RKO (cell line): ENCODE measurements at regions not wholly inside any gene's neighbourhood (a gene's known extent, or its start where the extent isn't known, plus 50 kb on each side); places are given as distances from the start of the nearest gene placed in this dataset.

Source experiments
- DNase-seq: peaks from one replicate; pipeline ENCODE4 v3.0.0-alpha.2; 2016; ENCODE audit warnings: low spot score

DNA sequence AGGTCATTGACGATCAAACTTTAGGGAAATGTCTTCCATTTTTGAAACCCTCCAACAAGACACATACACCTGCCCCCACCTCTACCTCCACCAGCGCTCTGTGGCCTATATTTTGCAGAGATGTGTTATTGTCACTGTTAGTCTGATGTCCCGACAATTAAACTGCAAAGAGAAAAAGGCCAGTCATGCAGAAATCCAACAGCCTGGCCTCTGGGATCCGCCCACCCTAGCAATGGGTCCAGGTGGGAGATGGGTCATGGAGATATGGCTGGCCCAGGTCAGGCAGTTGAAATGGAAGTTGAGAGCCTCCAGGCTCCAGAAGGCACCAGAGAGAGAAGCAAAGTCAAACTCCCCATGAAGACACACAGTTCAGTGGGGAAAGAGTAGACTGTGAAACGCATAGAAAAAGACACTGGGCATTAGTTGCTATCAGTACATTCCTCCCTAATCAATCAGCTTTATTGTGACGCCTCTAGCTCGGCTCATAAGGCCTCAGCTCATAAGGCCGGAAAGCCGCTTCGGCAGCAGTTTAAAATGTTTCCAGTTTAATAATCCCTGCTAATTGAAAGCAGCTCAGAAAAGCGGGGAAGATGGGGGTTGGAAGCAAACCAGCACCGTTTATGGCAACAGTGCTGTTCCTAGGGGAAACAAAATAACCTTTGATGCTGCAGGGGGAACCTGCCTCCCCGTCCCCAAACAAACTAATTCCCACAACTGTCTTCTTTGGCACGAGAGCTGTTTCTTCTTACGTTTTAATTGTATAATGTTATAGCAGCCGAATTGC, 239.7 kb upstream of the ZNF507 start:
- no peak for DNase-seq

- DNase-seq = no peak
These were observed 223.2 kb upstream of the ZNF507 start for GRCh38 chr19:32122258-32122657.

- DNase-seq = no peak
These were observed 222.0 kb upstream of the ZNF507 start for GRCh38 chr19:32123355-32123940.

DNA sequence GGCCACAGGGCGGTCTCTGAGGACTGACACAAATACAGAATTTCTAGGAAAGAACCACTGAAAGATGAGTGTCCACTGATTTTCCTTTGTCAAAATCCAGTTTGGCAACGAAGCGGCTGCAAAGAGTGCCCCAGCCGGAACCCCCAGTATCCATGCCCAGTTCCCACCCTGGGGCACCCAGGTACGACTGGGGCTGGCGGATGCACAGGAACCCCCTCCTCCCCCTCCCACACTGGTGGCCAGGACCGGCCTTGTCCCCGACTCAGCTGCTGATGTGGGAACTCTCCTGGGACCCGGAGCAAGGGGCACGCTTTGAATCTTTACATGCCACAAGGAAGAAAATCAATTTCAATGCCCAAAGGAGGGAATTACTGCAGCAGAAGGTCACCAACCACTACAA, 220.8 kb upstream of the ZNF507 start:
- DNase-seq = no peak

GRCh38 chr19:32129141-32129540, 216.3 kb upstream of the ZNF507 start:
- no peak for DNase-seq

- DNase-seq = no peak
These were observed 215.1 kb upstream of the ZNF507 start for GRCh38 chr19:32130332-32130731.

GRCh38 chr19:32131005-32131404, 214.4 kb upstream of the ZNF507 start:
- DNase-seq = no peak

DNA sequence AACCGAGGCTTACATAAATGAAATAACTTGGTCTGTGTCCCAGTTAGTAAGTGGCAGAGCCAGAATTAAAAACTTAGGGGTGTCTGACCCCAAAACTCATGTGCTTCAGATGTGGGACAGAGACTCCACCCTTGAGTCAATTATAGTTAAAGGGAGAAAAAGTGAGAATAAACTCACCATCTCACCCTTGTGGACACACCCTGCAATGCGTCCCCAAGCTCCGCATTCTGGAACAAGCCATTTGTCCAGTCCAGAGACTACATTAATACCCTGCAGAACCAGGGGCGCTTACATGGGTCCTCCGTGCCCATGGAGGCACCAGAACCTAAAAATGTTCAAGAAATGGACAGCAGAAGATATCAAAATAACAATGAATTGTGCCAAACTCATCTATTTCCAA, 207.0 kb upstream of the ZNF507 start:
- DNase-seq = no peak

GRCh38 chr19:32141840-32142511, 203.4 kb upstream of the ZNF507 start:
- DNase-seq = no peak

DNA sequence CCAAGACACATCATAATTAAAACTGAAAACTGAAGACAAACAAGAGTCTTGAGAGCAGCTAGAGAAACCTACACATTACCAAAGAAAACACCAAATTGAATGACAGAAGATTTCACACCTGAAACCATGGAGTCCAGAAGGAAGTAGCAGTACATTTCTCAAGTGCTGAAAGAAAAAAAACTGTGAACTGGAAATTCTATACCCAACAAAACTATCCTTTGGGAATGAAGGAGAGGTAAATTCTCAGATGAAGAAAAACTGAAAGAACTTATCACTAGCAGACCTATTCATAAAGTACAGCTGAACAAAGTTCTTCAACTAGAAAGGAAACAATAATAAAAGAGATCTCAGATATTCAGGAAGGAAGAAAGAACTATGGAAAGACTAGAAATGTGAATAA, 198.7 kb upstream of the ZNF507 start:
- no peak for DNase-seq

DNA sequence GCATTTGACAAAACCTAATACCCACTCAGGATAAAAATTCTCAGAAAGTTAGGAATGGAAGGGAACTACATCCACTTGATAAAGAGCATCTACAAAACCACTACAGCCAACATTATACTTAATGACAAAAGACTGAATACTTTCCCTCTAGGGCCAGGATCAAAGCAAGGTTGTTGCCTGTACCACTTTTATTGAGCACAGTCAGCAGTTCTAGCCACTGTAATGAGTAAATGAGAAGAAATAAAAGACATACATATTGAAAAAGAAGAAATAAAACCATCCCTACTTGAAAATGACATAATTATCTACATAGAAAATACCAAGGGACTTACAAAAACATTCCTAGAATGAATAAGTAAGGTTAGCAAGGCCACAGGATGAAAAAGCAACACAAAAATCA, 194.8 kb upstream of the ZNF507 start:
- DNase-seq = no peak

DNA sequence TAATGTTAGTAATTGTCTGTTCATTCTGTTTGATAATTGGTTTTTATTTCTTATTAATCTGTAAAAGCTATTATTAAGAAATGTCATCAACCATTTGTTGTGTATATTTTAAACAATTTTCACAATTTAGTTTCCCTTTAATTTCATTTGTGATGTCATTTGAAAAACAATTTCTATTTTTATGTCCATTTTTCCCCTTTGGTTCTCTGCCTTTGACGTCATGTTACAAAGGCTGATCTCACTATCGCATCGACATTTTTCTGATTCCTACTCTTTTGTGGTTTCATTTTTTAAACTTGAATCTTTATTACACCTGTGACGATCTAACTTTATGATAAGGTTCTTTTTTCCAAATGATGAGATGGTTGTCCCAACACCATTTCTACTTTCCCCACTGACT, 191.0 kb upstream of the ZNF507 start:
- DNase-seq = no peak

DNA sequence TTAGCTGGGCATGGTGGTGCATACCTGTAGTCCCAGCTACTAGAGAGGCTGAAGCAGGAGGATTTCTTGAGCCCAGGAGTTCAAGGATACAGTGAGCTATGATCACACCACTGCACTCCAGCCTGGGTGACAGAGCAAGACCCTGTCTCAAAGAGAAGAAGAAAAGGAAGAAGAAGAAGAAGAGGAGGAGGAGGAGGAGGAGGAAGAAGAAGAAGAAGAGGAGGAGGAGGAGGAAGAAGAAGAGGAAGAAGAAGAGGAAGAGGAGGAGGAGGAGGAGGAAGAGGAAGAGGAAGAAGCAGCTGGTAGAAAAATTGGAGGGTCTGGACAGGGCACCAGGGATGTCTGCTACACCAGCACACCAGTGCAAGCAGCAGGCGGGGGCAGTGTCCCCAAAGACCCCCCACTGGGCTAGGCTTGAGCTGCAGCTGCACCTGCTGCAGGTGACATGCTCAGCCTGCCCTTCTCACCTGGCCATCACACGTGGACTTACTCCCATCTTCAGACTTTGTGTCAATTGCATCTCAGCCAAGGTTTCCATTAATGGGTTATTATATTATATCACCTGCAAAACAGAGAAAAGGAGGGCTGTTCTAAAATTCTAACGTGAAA, 180.9 kb upstream of the ZNF507 start:
- DNase-seq = no peak

GRCh38 chr19:32165141-32165540, 180.3 kb upstream of the ZNF507 start:
- no peak for DNase-seq

DNA sequence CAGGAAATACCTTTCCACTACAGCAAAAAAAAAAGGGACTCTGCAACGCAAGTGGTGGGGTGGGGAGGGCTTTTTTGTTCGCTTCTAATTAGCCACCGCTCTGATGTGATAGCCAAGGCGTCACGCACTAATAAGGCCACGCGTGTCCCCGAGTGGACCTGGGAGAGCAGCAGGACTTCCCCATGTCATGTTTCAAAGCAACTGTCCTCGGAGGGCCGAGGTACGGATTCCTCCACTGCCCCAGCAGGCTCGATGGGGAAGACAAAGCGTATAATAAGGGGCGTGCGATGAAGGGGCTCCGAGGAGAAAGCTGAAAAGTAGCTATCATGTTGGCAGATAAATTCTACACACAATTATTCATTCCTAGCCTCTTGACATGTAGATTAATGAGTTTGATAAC, 179.7 kb upstream of the ZNF507 start:
- no peak for DNase-seq

DNA sequence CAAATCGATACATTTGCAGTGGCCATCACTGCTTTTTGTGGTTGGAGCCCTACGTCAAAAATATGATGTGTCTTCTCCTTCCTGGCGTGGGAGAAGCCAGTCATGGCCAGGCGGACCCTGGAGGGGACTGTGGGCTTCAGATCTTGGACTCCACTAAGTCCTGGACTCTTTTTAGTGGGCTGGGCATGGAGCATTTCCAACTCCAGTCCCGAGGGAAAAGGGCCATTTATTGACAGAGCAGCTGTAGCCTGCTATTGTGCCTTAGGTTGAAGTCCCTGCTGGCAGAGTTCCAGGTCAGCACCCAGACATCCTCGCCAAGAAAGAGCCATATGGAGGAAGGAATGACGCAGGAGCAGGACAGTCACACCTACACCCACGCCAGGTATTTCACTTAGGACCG, 179.2 kb upstream of the ZNF507 start:
- DNase-seq = no peak

DNA sequence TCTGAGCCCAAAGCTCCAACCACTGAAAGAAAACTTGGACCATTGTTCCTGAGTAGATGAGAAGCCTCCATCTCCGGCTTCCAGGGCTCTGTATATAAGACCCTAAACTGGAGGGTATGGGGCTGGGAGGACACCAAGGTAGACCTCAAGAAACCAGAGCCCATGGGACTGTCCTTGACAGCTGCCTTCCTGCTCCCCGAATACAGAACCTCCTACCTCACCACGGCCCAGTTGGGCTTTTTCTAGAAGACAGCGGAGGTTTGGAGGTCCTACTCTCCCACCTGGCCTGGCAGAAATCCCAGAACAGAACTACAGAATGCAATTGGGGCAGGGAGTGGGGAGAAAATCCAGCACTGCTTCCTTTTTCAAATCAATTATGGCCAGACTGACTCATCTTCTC, 177.3 kb upstream of the ZNF507 start:
- DNase-seq = no peak

- no peak for DNase-seq
These were observed 176.8 kb upstream of the ZNF507 start for GRCh38 chr19:32168606-32169005.

- no peak for DNase-seq
These were observed 173.7 kb upstream of the ZNF507 start for GRCh38 chr19:32171719-32172151.

- no peak for DNase-seq
These were observed 172.7 kb upstream of the ZNF507 start for GRCh38 chr19:32172566-32173160.

DNA sequence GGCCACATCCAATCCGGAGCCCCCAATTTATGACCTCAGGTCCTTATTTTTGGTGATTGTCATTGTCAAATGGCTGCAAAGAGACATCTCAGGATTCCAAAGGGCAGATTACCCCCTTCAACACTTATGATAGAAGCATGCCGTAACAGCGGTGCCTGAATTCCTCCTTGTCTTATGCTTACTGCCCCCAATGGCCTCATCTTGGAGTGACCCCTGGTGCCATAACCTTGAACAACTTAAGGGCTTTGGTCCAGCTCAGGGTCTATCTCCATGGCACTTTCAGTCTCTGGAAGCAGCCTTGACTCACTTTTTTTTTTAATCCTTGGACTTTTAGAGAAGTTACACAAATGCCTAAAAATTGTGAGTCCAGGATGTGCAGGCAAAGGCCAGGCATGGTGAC, 171.6 kb upstream of the ZNF507 start:
- no peak for DNase-seq

DNA sequence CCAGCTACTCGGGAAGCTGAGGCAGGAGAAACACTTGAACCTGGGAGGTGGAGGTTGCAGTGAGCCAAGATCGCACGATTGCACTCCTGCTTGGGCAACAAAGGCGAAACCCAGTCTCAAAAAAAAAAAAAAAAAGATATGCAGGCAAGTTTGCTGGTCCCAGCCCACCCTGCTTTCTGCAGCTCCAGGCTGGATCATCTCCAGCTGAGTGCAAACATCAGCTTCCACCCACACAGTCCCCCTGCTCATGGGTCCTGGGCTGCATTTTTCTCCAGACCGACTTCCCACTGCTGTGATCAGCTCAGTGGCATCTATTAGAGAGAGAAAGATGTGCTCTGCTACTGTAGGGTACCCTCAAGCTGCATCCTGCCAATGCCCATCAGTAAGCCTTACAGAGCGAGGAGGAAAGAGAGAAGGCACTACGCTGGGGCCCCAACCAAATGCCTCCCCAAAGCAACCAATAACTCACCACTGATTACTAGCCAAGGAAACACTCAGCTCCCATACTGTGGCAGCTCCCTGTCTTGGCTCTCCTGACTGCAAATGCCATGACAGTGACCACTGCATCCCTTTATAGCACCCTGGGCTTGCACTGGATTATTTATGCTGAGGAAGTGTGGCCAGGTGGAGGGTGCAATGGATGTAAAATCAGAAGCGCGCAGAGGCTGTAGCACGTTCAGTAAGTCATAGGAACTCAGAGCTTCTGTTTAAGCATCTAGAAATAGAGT, 170.9 kb upstream of the ZNF507 start:
- DNase-seq = no peak
